Fibroblast of skin of abdomen (primary cell): ENCODE measurements at regions not wholly inside any gene's neighbourhood (a gene's known extent, or its start where the extent isn't known, plus 50 kb on each side); places are given as distances from the start of the nearest gene placed in this dataset.

Experiments
- DNase-seq: peaks from one replicate; pipeline ENCODE4 v3.0.0-alpha.2; 2013

DNA sequence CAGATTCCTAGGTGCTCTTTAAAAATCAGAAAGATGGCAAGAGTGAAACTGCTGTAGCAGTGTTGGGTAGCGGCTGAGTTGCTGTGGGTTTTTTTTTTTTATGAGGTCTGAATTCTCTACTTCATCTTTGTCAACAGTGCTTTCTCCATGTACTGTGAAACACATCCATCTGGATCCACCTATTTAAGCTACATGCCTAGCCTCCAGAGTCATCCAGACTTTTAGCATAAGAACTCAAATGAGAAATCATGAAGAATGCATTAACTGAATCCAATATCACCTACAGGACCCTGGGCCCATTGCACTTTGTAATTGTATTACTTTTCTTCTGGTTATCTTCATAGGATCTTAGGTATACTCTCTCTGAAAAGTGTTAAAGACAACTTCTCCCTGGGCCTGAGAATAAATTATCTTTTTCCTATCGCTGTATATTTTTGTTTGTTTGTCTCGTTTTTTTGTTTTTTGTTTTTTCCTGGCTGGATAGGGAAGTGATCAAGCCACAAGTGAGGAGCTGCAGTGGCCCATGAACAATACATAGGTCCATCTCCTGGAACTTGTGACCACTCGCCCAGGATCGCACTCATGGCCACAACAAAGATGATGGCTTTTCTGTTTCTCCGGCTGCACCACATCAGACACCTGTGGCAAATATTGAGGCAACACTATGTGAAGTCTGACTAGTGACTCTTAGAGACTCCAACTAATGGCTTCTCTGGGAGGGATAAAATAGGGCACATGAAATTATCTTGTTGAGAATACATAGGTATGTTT lies 609.9 kb upstream of the AGTR1 start:
- no peak for DNase-seq

DNA sequence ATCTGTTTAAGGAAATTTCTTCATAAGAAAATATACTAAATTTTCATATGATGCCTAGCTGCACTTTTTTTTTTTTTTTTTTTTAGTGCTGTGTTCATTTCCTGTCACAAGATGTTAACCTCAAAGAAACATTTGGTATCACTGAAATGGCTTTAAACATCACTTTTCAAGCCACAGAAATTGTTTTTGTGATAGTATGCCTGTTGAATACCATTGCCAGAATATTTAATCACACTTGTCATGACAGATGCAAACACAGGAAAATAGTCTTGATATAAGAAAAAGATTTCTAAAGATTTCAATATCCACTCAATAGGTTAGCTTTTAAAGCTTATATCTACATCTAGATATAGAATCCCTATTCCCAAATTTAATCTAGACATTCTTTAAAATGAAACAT lies 608.5 kb upstream of the AGTR1 start:
- no peak for DNase-seq

DNA sequence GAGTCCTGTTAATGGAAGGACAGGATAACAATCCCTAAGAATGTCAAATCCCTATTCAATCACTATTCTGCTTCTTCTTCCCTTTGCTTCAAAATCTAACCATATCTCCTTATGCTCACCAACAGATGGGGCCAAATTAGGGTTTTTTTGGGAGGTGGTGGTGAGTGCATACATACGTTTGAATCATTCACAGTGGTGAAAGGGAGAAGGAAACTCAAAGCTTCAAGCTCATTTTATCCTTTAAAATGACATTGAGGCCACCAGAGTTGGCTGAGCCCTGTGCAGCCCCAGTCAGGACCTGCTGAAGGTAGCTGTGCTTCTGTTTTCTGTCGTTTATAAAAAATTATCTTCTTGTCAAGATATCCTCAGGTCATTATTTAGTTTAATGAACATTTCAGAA lies 607.5 kb upstream of the AGTR1 start:
- no peak for DNase-seq

DNA sequence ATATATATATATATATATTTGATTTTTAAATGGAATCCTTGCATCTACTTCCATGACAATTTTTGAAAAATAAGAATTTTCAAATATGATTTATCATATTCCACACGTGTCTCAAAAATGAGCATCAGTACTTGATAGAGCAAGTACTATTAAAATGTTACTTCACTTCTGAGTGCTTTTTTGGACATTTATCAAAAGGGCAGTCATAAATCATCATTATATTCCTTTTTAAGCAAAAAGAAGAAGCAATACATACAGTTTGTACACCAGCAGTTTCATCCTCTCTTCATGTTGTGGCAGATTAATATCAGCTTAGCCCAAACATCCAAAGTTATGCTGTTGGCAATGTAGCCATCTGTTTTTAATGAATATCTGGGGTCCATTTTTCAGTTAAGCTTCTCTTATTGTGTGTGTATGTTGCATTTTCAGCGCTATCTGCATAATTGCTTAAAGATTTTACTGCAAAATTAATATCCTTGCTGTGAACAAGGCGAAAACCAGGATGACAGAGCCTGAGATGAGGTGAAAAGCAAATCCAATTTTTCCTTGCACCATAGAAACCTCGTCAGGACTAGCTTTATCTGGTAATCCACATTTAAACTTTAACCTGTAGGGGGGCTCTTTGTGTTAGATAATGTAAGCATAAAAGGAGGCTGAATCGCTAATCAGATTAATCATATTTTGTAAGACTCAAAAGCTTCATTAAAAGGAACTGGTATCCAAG lies 604.9 kb upstream of the AGTR1 start:
- peak; percentile 36 for DNase-seq

DNA sequence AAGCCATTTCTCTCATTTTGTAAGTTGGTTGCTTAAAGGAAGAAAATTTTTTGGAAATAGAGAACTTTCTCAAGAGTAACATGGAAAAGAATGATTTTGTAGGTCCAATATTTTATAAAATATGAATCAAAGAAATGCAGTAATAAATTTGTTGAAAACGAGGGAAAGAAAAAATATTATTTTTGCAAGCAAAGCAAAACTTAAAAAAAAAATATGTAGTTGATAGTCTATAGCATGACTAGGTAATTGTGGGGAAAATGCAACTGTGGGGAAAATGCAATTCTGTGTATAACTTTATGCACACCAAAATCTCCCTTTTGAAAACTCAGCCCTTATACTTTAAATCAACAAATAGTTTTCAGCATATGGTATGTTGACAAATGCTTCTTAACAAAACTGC lies 604.0 kb upstream of the AGTR1 start:
- no peak for DNase-seq

DNA sequence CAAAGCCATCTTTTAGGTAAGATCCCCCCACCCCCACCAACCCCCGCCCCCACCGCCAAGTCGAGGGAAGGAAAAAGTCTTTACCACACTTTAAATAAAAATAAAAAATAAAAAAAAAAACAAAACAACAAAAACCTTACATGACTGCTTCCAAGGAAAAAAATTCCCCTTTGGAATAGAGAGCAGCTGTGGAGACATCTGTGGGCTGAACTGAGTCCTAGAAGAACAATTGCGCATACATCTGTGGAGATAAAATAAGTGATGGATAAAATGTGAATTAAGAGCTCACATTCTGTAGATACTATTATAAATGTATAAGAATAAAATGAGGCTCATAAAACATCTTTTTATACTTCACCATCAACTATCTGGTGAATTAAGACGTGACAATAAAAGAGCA lies 601.7 kb upstream of the AGTR1 start:
- DNase-seq = no peak

DNA sequence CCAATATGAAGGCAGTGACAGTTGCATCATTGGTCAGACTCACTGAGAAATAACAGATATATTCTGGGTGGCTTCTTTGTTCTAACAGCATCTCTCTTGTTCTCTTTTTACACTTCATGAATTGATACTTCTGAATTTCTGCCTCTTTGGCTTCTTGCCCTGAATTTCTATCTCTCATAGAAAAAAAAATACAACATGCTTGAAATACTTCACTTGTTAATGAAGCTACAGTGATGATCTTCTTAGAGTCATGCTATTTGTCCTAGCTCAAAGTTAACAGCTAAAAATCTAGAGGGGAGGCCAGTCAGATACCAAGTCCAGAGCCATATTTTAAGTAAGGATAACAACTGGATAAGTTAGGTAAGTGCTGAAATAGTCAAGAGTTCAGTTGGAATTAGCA lies 597.2 kb upstream of the AGTR1 start:
- peak; percentile 31 for DNase-seq

DNA sequence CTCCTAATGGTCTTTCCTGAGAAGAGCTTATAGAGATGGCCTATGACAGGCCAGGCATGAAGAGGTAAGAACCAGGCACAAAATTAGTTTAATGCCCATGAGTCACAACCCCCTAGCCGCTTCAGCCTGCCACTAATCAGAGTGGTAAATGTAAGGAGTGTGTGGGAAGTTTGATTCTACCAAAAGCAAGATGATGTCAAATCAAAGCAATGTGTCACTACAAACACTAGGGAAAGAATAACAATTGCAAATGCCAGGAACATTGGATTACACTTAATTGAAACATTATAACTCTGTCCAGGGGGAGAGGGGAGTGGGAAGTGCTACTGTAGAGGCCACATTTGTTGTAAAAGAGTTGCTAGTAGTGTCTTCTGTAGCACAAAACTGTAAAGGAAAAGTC lies 596.6 kb upstream of the AGTR1 start:
- DNase-seq = peak; percentile 69

DNA sequence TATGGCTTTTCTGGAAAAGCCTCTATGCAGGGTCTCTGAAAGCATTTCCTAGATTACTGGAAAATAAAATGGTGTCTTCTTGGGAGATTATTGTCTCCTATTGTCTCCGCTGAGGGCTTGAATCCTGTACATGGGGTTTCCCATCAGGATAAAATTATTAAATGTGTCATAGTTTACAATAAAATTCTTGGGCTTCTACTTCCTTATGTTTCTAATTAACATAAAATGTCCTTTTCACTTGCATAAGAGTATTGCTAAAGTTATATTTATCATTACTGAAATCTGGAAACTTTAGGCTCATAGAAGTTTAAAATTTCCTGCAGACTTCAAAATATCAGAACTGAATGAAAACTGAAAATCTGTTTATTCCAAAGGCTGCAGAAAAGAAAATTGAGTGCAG lies 595.5 kb upstream of the AGTR1 start:
- peak; percentile 57 for DNase-seq

GRCh38 chr3:148106062-148106461 lies 591.6 kb upstream of the AGTR1 start:
- peak; percentile 33 for DNase-seq

- DNase-seq = no peak
These were observed 570.7 kb upstream of the AGTR1 start for GRCh38 chr3:148126956-148127355.

GRCh38 chr3:148128136-148128535 lies 569.6 kb upstream of the AGTR1 start:
- no peak for DNase-seq

DNA sequence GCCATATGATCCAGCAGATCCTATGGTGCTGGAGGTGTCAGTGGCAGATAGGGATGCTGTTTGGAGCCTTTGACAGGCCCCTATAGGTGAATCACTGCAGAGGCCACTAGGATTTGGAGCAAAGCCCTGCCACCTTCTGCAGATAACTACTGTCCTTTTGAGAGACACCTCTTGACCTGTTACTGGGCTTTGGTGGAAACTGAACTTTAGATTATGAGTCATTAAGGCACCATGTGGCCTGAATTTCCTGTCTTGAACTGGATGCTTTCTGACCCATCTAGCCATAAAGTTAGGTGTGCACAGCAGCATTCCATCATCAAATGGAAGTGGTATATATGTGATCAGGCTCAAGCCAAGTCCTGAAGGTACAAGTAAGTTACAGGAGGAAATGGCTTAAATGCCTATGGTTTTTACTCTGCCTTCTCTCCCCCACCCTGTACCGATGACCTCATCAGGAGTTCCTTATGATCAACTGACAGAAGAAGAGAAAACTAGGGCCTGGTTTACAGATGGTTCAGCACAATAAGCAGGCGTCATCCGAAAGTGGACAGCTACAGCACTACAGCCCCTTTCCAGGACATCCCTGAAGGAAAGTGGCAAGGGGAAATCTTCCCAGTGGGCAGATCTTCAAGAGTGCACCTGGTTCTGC lies 565.6 kb upstream of the AGTR1 start:
- peak; percentile 43 for DNase-seq

DNA sequence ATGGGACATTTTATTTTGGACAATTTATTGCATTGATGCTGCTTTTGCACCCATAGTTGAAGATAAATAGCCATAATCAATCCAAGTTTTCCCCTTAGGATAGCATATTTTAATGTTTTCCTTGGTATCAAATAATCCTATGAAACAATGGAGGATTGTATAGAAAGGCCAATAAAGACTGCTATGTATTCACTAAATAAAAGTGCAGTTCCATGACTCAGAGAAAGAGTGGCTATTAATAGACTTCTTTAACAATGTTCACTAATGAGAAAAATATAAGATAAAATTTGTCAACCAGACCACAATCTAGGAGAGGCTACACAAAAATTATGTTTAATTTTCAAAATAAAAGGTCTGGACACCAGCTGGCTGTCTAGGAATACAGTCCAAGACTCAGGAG lies 560.9 kb upstream of the AGTR1 start:
- no peak for DNase-seq

GRCh38 chr3:148146241-148146640 lies 551.5 kb upstream of the AGTR1 start:
- DNase-seq = no peak

- DNase-seq = peak; percentile 87
These were observed 550.5 kb upstream of the AGTR1 start for GRCh38 chr3:148146947-148147826.

DNA sequence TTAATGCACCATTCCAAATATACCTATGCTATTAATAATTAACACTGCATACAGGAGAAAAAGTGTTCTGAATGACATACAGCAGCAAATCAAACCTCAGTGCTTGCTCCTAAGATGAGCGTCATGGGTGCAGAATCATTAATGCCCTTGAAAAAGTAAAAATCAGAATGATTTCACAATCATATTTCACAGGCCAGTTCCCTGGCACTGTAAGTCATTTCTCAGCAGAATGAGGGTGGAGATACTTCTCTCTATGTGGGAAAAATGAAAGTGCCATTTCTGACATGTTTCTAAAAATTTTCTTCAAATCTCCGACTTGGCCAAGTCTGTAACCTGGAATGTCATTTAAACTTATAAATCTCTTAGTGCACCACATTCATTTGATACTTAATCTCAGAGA lies 549.8 kb upstream of the AGTR1 start:
- peak; percentile 13 for DNase-seq

DNA sequence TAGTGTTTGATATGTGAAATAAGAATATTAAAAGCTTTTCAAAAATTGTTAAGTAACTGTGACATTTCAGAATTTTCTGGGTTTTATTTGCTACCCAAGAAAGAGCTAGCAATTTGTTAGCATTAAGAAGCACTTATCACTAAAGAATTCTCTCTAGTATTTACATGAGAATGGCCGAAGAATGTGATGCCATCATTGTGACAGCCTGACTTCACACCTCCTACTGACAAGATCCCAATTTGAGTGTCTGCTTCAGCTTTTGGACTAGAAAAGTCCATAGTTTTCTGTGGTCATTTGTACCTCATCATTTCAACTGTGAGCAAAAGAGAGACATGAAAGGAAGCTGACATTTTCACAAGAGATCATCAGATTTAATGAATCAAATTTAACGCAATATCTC lies 548.1 kb upstream of the AGTR1 start:
- DNase-seq = no peak

DNA sequence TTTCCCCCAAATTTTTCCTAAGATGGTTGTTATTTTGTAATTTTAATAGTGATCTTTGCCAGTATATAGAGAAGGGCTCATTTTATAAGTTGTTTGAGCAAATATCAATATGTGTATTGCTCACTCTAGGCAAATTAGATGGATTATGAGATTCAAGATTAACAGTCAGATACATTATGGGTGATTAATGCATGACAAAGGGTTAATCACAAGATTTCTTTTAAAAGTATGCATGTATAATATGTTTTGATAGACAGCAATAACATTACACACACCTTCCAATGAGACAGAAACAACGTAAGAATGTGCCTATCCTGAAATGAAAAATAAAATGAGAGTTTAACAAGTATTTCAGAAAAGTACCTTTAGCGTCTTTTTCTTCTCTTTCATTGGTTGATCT lies 547.6 kb upstream of the AGTR1 start:
- no peak for DNase-seq

GRCh38 chr3:148158210-148158609 lies 539.5 kb upstream of the AGTR1 start:
- peak; percentile 73 for DNase-seq

GRCh38 chr3:148162132-148162531 lies 535.6 kb upstream of the AGTR1 start:
- no peak for DNase-seq

DNA sequence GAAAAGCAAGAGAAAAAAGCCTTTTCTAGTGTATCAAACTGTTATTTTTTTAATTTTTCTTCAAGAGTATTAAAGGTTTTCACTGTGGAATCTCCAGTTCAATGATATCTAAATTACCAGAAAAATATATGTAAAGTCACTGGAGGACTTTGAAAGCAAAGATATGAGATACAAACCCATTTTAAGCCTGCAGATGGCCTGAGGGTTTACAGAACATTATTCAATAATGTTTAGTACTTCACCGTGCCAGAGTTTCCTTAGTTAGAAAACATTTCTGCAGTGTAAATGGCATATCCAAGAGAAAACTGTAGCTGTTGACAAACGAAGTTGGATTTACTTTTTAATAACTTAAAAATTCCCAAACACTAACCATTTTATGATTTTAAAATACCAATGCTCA lies 529.4 kb upstream of the AGTR1 start:
- no peak for DNase-seq

DNA sequence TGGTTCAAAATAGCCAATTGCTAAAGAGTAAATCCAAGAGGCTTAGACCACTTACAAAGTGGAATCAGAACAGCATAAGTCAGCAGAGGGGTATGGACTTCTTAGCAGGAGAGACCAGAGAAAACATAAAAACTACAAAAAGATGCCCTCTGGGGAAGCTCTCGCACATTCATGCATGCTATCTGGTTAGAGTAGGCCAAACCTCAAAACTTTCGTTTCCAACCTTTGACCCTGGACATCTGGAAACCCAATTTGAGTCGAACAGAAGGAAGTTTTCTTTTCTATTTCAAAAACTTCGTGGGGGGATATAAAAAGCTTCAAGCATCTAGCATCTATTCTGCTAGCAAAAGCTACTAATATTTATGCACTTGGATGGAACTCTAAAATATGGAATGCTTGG lies 523.9 kb upstream of the AGTR1 start:
- no peak for DNase-seq
